Activated naive CD4-positive, alpha-beta T cell treated with anti-CD3 and anti-CD28 coated beads, Interleukin-2, amount 50 U/mL, for 16 hours (primary cell): ENCODE measurements at regions not wholly inside any gene's neighbourhood (a gene's known extent, or its start where the extent isn't known, plus 50 kb on each side); places are given as distances from the start of the nearest gene placed in this dataset.

Source experiments
- DNase-seq: peaks from one replicate; pipeline ENCODE4 v3.0.0-alpha.2; 2020

DNA sequence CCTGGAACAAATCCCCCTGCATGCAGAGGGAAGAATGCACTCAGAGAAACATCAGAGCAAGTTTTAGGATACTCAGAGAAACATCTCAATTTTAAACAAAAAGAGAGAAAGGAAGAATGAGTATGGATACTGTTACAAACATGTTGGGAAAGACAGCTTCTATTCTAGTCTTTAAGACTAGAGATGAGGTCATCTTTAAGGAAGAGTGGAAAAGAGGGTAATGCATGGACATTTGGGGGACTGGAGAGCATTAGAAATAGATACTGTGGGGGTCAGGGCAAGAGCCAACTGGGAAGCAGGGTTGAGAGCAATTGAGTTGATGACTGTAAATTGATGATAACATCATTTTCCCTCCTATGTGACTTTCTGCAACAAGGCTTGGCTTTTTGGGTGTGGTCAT, 431.2 kb downstream of the CDH26 start:
- DNase-seq, result no peak

DNA sequence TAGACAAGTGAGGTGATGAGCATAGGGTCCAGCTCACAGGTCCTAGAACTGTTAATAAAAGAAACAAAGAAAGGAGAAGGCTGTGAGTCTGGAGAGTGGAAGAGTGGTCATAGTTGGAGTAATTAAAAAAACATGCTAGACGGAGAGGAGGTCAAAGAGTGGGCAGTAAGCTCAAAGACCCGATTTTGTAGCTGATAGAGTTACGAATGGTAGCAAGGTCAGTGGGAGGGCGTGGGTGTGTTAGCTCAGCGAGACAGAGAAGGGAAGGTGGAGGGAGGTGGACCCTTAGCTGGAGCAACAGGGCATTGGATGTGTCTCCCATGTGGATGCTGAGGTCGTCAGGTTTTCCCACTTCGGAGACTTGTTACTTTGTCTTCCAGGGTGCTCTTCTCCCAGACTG, 431.7 kb downstream of the CDH26 start:
- no peak for DNase-seq

DNA sequence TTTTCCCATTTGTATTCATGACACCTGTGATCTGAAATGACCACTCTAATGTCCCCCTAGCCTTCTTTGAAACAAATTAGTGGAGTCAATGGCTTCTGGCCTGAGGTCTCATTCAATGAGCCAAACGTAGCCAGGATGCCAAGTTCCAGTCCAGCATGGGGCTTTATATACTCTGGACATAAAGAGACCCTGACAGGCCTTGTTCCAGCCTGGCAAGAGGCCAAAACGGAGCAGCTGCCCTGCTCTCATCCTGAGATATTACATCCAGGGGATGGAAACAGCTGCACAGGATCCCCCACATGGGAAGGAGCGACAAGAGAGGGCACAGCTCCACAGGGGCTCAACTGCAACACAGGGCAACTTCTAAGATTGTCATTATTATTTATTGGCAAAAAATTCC, 437.8 kb downstream of the CDH26 start:
- no peak for DNase-seq

DNA sequence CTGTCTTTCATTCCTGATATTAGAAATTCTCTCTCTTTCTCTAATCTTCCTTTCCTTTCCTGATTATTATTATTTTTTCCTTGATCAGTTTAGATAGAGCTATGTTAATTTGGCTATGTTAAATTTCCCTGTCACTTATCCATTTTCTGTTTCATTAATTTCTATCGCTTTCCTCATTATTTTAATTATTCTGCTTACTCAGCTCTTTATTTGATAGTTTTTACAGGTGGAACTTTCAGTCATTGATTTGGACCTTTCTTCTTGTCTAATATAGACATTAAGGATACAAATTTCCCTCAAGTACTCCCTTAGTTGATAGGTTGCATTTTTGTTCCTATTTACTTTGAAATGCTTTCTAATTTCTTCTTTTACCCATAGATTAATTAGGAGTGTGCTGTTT, 442.3 kb downstream of the CDH26 start:
- no peak for DNase-seq

DNA sequence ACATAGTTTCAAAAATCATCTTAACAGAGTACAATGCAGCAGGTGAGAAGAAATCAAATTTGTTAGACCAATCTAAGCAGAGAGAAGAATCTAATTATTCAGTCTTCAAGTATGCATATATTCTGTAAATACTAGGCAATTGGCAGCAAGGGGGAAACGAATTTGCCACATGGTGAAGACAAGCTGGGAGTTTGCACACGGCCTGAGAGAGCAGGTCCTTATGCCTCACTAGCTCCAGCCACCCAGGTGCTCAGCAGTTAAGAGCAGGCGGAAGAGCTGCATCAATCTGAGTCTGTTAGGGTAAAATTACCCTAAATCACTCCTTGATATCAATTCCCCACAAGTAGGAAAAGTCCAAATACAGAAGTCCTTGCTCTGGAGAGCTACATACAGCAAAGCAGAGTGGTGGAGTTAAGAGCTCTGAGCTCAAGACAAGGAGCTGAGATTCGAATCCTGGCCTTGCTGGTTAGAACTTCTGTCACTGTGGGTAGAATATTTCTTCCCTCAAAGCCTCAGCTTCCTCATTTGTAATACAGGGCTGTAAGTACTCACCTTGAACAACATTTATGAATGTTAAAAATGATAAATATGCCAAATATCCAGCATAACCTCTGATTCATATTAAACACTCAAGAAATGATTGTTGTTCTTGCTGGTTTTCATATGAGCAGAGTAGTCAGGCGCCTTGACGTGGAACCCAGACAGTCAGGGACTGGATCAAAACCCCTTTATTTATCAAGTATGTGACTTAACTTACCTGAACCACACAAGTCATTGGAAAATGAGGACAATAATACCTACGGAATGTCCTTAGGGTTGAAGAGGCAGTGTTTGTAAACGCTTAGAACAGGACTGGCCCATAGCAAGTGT, 444.2 kb downstream of the CDH26 start:
- DNase-seq, result no peak

GRCh38 chr20:60403105-60403741, 445.0 kb downstream of the CDH26 start:
- no peak for DNase-seq

- DNase-seq, result no peak
Observed at GRCh38 chr20:60407011-60407771, 449.0 kb downstream of the CDH26 start.

- DNase-seq, result no peak
Observed at GRCh38 chr20:60407938-60408337, 449.7 kb downstream of the CDH26 start.

- DNase-seq, result no peak
Observed at GRCh38 chr20:60408435-60408834, 450.2 kb downstream of the CDH26 start.

- DNase-seq, result no peak
Observed at GRCh38 chr20:60410618-60411264, 452.5 kb downstream of the CDH26 start.

DNA sequence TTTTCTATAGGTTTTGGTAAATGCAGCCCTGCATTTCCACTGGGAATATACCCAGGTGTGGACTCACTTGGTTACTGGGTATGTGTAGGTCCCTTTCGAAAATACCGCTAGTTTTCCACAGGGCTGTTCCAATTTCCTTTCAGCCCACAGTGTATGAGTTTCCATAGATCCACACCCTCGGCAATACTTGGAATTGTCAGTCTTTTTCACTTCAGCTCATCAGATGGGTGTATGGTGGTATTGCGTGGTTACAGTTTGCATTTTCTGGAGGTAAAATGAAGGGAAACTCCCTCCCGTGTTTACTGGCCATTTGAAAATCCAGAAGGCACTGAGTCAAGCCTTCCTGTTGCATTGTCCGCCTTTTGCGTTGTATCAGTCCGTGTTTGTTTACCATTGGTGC, 453.6 kb downstream of the CDH26 start:
- DNase-seq, result no peak

- DNase-seq, result no peak
Observed at GRCh38 chr20:60420676-60421229, 462.5 kb downstream of the CDH26 start.

DNA sequence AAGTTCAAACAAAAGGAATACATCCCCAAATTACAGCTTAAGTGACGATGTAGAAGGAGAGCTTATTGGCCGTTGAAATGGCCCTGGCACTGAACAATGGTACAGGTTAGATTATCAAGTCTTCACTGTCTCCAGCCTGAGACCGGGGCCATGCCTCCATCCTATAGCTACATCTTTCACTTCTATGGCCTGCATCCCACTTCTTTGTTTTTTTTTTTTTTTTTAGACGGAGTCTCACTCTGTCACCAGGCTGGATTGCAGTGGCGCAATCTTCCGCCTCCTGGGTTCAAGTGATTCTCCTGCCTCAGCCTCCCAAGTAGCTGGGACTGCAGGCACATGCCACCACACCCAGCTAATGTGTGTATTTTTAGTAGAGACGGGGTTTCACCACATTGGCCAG, 464.6 kb downstream of the CDH26 start:
- DNase-seq, result no peak

GRCh38 chr20:60424267-60424902, 466.2 kb downstream of the CDH26 start:
- no peak for DNase-seq

DNA sequence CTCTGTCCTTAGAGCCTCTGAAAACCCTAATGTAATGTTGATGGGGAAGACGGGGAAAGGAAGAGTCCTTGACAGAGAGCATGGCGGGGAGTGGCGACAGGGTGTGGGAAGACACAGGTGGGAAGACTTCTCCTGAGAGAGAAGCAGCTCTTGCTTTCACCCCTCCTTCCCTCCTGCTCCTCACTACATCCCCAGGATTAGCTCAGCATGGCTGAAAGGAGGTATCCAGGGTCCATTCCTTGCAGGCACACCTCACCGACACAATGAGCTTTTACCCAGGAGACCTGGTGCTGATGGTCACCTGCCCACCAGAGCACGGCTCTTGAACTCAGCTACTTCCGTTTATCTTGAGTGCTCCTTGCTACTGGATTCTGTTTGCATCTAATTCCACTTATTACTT, 469.3 kb downstream of the CDH26 start:
- no peak for DNase-seq

- no peak for DNase-seq
Observed at GRCh38 chr20:60428651-60429050, 470.4 kb downstream of the CDH26 start.

- DNase-seq, result no peak
Observed at GRCh38 chr20:60430516-60431001, 472.3 kb downstream of the CDH26 start.

DNA sequence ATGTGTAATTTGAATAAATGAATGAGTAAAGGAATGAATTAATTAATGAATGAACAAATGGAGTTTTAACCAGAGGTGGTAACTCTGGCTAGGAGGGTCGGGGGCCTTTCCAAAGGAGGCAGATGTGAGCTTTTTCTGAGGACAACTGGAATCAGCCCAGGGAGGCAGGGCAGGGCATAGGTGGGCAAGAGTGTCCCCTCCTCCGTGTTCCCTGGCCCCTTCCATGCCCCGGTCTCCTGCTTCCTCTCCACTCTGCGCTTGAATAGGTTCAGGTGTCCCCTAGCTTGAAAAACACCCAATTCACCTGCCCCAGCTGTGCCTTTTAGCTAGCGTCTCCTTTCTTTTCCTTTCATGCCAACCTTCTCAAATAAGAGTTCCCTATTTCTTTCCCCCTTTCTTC, 473.1 kb downstream of the CDH26 start:
- DNase-seq, result no peak

DNA sequence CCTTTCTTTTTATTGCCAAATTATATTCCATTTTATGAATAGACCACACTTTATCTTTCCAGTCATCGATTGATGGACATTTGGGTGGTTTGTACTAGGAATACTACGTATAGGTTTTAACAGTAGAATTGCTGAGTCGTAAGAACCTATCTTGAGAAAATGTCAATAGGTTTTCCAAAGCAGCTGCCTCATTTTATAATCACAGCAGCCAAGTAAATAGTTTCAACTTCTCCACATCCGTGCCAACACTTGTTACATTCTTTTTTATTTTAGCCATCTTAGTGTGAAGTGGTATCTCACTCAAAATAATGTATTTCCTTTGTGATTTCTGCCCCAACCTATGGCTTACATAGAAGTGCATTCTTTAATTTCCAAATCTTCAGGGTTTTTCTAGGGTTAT, 479.2 kb downstream of the CDH26 start:
- no peak for DNase-seq

GRCh38 chr20:60446267-60447111, 488.3 kb downstream of the CDH26 start:
- DNase-seq, result no peak

- DNase-seq, result no peak
Observed at GRCh38 chr20:60447703-60448102, 489.5 kb downstream of the CDH26 start.
